H1 (cell line): ENCODE measurements at regions not wholly inside any gene's neighbourhood (a gene's known extent, or its start where the extent isn't known, plus 50 kb on each side); places are given as distances from the start of the nearest gene placed in this dataset.

ENCODE experiments used
- CTCF ChIA-PET: fragments of 300-600 bp; sonication (Branson Sonifier 250); formaldehyde crosslinking; loops from one replicate; lab custom pipeline; 2021; ENCODE audit not compliant: partially characterized antibody; lab: Charles Lee
- POLR2A ChIA-PET: fragments of 300-600 bp; sonication (Branson Sonifier 250); formaldehyde crosslinking; loops from one replicate; lab custom pipeline; 2021; ENCODE audit warnings: inconsistent platforms; ENCODE audit not compliant: partially characterized antibody; lab: Charles Lee
- DNase-seq, 2 experiments: peaks; one replicate each; pipeline versions ENCODE4 v3.0.0 to v3.0.0-alpha.2; 2010 to 2022; ENCODE audit warnings: low spot score in 2 of 2, low read depth in 1 of 2, mixed read lengths in 1 of 2
- FAIRE-seq: peaks from 2 replicates; lab custom pipeline; 2011; peaks lifted over from hg19 to GRCh38; lab: Jason Lieb, UNC
- H2AFZ ChIP-seq: 2 replicates; pipeline ENCODE4 v1.8.1; 2012; ENCODE audit warnings: low read length, inconsistent platforms
- H2AK5ac ChIP-seq: 2 replicates; pipeline ENCODE4 v1.6.1; 2013; ENCODE audit warnings: low read depth, low read length
- H2BK120ac ChIP-seq: replicated peaks from 2 replicates; pipeline ENCODE3; 2013; ENCODE audit warnings: low read depth, low read length, inconsistent platforms
- H2BK12ac ChIP-seq: 2 replicates; pipeline ENCODE4 v1.6.1; 2013; ENCODE audit warnings: low read depth, low read length
- H2BK15ac ChIP-seq: 2 replicates; pipeline ENCODE4 v1.6.1; 2013; ENCODE audit warnings: low read length
- H2BK20ac ChIP-seq: 2 replicates; pipeline ENCODE4 v1.6.1; 2013; ENCODE audit warnings: low read length
- H2BK5ac ChIP-seq: 2 replicates; pipeline ENCODE4 v1.6.1; 2013; ENCODE audit warnings: low read depth, low read length
- H3K14ac ChIP-seq: 2 replicates; pipeline ENCODE4 v1.6.1; 2013; ENCODE audit warnings: inconsistent platforms; ENCODE audit not compliant: insufficient read length
- H3K18ac ChIP-seq: 2 replicates; pipeline ENCODE4 v1.6.1; 2013; ENCODE audit warnings: low read length; ENCODE audit errors: extremely low read depth
- H3K23ac ChIP-seq: 2 replicates; pipeline ENCODE4 v1.6.1; 2013; ENCODE audit warnings: inconsistent platforms; ENCODE audit not compliant: insufficient read length
- H3K23me2 ChIP-seq: 2 replicates; pipeline ENCODE4 v1.6.1; 2013; ENCODE audit warnings: low read depth, low read length
- H3K27ac ChIP-seq: 2 replicates; pipeline ENCODE4 v1.6.1; 2011; ENCODE audit warnings: low read depth, low read length, inconsistent platforms
- H3K27me3 ChIP-seq, 4 experiments: replicated peaks in 1 of 4; 1 replicate in 1 of 4; 2 replicates in 3 of 4; pipeline versions ENCODE4 v1.6.1 to v1.8.1; 2011 to 2013; ENCODE audit warnings: low read length in 3 of 4, mild to moderate bottlenecking in 3 of 4, inconsistent platforms in 2 of 4, mixed read lengths in 2 of 4, moderate library complexity in 1 of 4; ENCODE audit not compliant: control insufficient read depth in 3 of 4, insufficient read depth in 3 of 4; ENCODE audit errors: extremely low read depth in 1 of 4
- H3K36me3 ChIP-seq, 4 experiments: 2 replicates each; pipeline versions ENCODE4 v1.6.1 to v1.8.1; 2011 to 2013; ENCODE audit warnings: mild to moderate bottlenecking in 4 of 4, low read length in 3 of 4, moderate library complexity in 2 of 4, control low read depth in 1 of 4, inconsistent platforms in 1 of 4; ENCODE audit not compliant: insufficient read depth in 4 of 4, control insufficient read depth in 2 of 4
- H3K4ac ChIP-seq: replicated peaks from 2 replicates; pipeline ENCODE3; 2013; ENCODE audit warnings: low read length, low read depth, mixed read lengths, inconsistent platforms; ENCODE audit not compliant: insufficient read length
- H3K4me1 ChIP-seq, 4 experiments: replicated peaks in 1 of 4; 1 replicate in 1 of 4; 2 replicates in 3 of 4; pipeline versions ENCODE4 v1.6.1 to v1.8.1; 2011 to 2013; ENCODE audit warnings: low read length in 3 of 4, inconsistent platforms in 2 of 4, mixed read lengths in 1 of 4; ENCODE audit not compliant: insufficient read depth in 4 of 4, control insufficient read depth in 3 of 4
- H3K4me2 ChIP-seq, 2 experiments: 2 replicates each; pipeline versions ENCODE4 v1.6.1 to v1.8.1; 2011 to 2013; ENCODE audit warnings: low read depth in 2 of 2, low read length in 2 of 2, control low read depth in 1 of 2, inconsistent platforms in 1 of 2, mild to moderate bottlenecking in 1 of 2; ENCODE audit not compliant: insufficient read depth in 1 of 2
- H3K4me3 ChIP-seq, 4 experiments: fragments of 200-600, 300-600 bp in 1 of 4; sonication (generic), shearing (Covaris generic), sonication (Bioruptor Twin) in 1 of 4; 2 replicates each; pipeline versions ENCODE4 v1.5.1 to v1.8.1; 2011 to 2016; ENCODE audit warnings: low read length in 4 of 4, low read depth in 3 of 4, control low read depth in 2 of 4, inconsistent platforms in 2 of 4, mild to moderate bottlenecking in 2 of 4, mixed read lengths in 1 of 4, moderate library complexity in 1 of 4; ENCODE audit not compliant: insufficient read depth in 2 of 4; ENCODE audit errors: extremely low read depth in 1 of 4
- H3K56ac ChIP-seq: replicated peaks from 2 replicates; pipeline ENCODE3; 2013; ENCODE audit warnings: low read depth, mild to moderate bottlenecking, mixed read lengths, low read length, inconsistent platforms; ENCODE audit not compliant: insufficient read length
- H3K79me1 ChIP-seq: 2 replicates; pipeline ENCODE4 v1.6.1; 2013; ENCODE audit warnings: low read depth, low read length, control low read depth
- H3K79me2 ChIP-seq, 2 experiments: 2 replicates each; pipeline versions ENCODE4 v1.6.1 to v1.8.1; 2012 to 2013; ENCODE audit warnings: low read length in 2 of 2, mild to moderate bottlenecking in 2 of 2, inconsistent platforms in 1 of 2; ENCODE audit not compliant: insufficient read depth in 2 of 2, control insufficient read depth in 1 of 2
- H3K9ac ChIP-seq, 4 experiments: replicated peaks in 1 of 4; 1 replicate in 1 of 4; 2 replicates in 3 of 4; pipeline versions ENCODE4 v1.6.1 to v1.8.1; 2011 to 2013; ENCODE audit warnings: low read depth in 3 of 4, low read length in 3 of 4, control low read depth in 2 of 4, mild to moderate bottlenecking in 2 of 4, moderate library complexity in 2 of 4, inconsistent platforms in 1 of 4; ENCODE audit errors: extremely low read depth in 1 of 4
- H3K9me3 ChIP-seq, 2 experiments: 2 replicates each; pipeline versions ENCODE4 v1.6.1 to v1.8.1; 2012 to 2013; ENCODE audit warnings: mild to moderate bottlenecking in 2 of 2, moderate library complexity in 2 of 2, control low read depth in 1 of 2, inconsistent platforms in 1 of 2, low read depth in 1 of 2, low read length in 1 of 2, mixed read lengths in 1 of 2; ENCODE audit not compliant: insufficient read depth in 2 of 2
- H4K20me1 ChIP-seq, 2 experiments: replicated peaks in 1 of 2; 2 replicates each; pipeline versions ENCODE3 to v1.8.1; 2011 to 2013; ENCODE audit warnings: inconsistent platforms in 2 of 2, low read length in 2 of 2, mild to moderate bottlenecking in 1 of 2; ENCODE audit not compliant: insufficient read depth in 2 of 2, control insufficient read depth in 1 of 2
- H4K5ac ChIP-seq: 2 replicates; pipeline ENCODE4 v1.6.1; 2013; ENCODE audit warnings: low read length, low read depth, mixed read lengths, inconsistent platforms; ENCODE audit not compliant: insufficient read length
- H4K8ac ChIP-seq: 2 replicates; pipeline ENCODE4 v1.8.0; 2013; ENCODE audit warnings: mild to moderate bottlenecking, moderate library complexity, low read length, inconsistent platforms; ENCODE audit not compliant: insufficient read depth; ENCODE audit errors: extremely low read depth
- H4K91ac ChIP-seq: replicated peaks from 2 replicates; pipeline ENCODE3; 2013; ENCODE audit warnings: low read length, mixed read lengths, inconsistent platforms; ENCODE audit not compliant: insufficient read length
- BACH1 ChIP-seq: IDR thresholded peaks from 2 replicates; pipeline ENCODE4 v1.6.1; 2012; ENCODE audit warnings: low read length, improper control_type of control experiment
- BCL11A ChIP-seq, 2 experiments: IDR thresholded peaks; one replicate each; pipeline ENCODE4 v1.6.1; 2011; ENCODE audit warnings: low read depth in 2 of 2, low read length in 2 of 2, mild to moderate bottlenecking in 2 of 2
- CHD2 ChIP-seq: IDR thresholded peaks from 2 replicates; pipeline ENCODE4 v1.6.1; 2012; ENCODE audit warnings: low read length, improper control_type of control experiment
- CTBP2 ChIP-seq: IDR thresholded peaks from 2 replicates; pipeline ENCODE4 v1.7.0; 2011; ENCODE audit warnings: borderline replicate concordance, mild to moderate bottlenecking, moderate library complexity, mixed read lengths, low read length; ENCODE audit not compliant: insufficient read depth, insufficient read length
- EGR1 ChIP-seq: IDR thresholded peaks from 2 replicates; pipeline ENCODE4 v1.6.1; 2011; ENCODE audit warnings: low read depth, low read length, borderline replicate concordance
- EZH2 ChIP-seq: fragments of 200-600 bp; sonication (generic); IDR thresholded peaks from 2 replicates; pipeline ENCODE4 v1.7.1; 2012; ENCODE audit warnings: low read depth, mild to moderate bottlenecking, moderate library complexity, low read length, inconsistent platforms; ENCODE audit not compliant: severe bottlenecking
- HDAC2 ChIP-seq, 2 experiments: fragments of 300-600 bp in 1 of 2; sonication (generic) in 1 of 2; IDR thresholded peaks; 2 replicates each; pipeline ENCODE4 v1.6.1; 2011 to 2012; ENCODE audit warnings: low read depth in 2 of 2, low read length in 2 of 2, mild to moderate bottlenecking in 2 of 2, moderate library complexity in 2 of 2, borderline replicate concordance in 1 of 2, inconsistent platforms in 1 of 2
- MAFK ChIP-seq: IDR thresholded peaks from 2 replicates; pipeline ENCODE4 v1.6.1; 2012; ENCODE audit warnings: low read depth, mild to moderate bottlenecking, improper control_type of control experiment, low read length
- RBBP5 ChIP-seq: IDR thresholded peaks from 2 replicates; pipeline ENCODE4 v1.7.1; 2012; ENCODE audit warnings: low read depth, mild to moderate bottlenecking, inconsistent platforms, low read length, moderate library complexity, borderline replicate concordance
- RXRA ChIP-seq: IDR thresholded peaks from 2 replicates; pipeline ENCODE4 v1.6.1; 2011; ENCODE audit warnings: low read depth, mild to moderate bottlenecking, low read length, moderate library complexity; ENCODE audit not compliant: insufficient read depth
- SIRT6 ChIP-seq: IDR thresholded peaks from one replicate; pipeline ENCODE4 v1.7.1; 2012; ENCODE audit warnings: low read length, inconsistent platforms
- SP1 ChIP-seq: IDR thresholded peaks from 2 replicates; pipeline ENCODE4 v1.6.1; 2011; ENCODE audit warnings: low read depth, low read length
- SP2 ChIP-seq: IDR thresholded peaks from 2 replicates; pipeline ENCODE4 v1.6.1; 2012; ENCODE audit warnings: mild to moderate bottlenecking, low read length, inconsistent platforms
- SRF ChIP-seq: IDR thresholded peaks from 2 replicates; pipeline ENCODE4 v1.6.1; 2011; ENCODE audit warnings: mild to moderate bottlenecking, low read depth, low read length, moderate library complexity
- TCF12 ChIP-seq: IDR thresholded peaks from 2 replicates; pipeline ENCODE4 v1.6.1; 2011; ENCODE audit warnings: low read depth, mild to moderate bottlenecking, low read length
- WGBS, 2 experiments: shearing (Covaris generic) in 1 of 2; methylation state at CpG; one replicate each; pipeline versions ENCODE4 v1.1.6 to v1.1.7; 2013 to 2015; ENCODE audit warnings: low lambda C conversion rate in 2 of 2, mixed read lengths in 2 of 2, inconsistent platforms in 1 of 2, low coverage in 1 of 2, missing lambda C conversion rate in 1 of 2; ENCODE audit not compliant: insufficient replicate concordance in 2 of 2, insufficient coverage in 1 of 2, insufficient read length in 1 of 2; ENCODE audit errors: extremely low coverage in 1 of 2, missing lambda C conversion rate in 1 of 2; 5-methylcytosine and 5-hydroxymethylcytosine counted together

GRCh38 chr3:81024560-81024959, 736.9 kb downstream of the GBE1 start:
- DNase-seq, result no peak
- H2BK120ac ChIP-seq, result no peak overlapping the region
- H4K8ac ChIP-seq, result no peak overlapping the region
- no peaks in the 10 kb centered on the region for H3K36me3 ChIP-seq
- H2BK12ac ChIP-seq, result no peak overlapping the region
- ChIA-PET POLR2A (no interaction called here), CTCF (interaction anchor here (1.4 kb wide), 1 partner anchor 18 kb away, joined by 6 read pairs; no protein-coding TSS in a partner anchor)
- H3K18ac ChIP-seq, result no peak overlapping the region
- H2BK15ac ChIP-seq, result no peak overlapping the region
- no peak overlapping the region for H2BK20ac ChIP-seq
- H3K23ac ChIP-seq, result no peak overlapping the region
- no peaks in the 10 kb centered on the region for H3K4me1 ChIP-seq
- H2AK5ac ChIP-seq, result no peak overlapping the region
- no peak overlapping the region for H3K9ac ChIP-seq
- WGBS, 2 experiments, result 94% methylated on average over 7 of the region's 7 CpGs; no CpG with 5 or more reads in 1 of the 2 experiments
- H3K27me3 ChIP-seq, result no peaks in the 10 kb centered on the region
- no peak overlapping the region for H3K4ac ChIP-seq
- H2BK5ac ChIP-seq, result no peak overlapping the region
- H3K14ac ChIP-seq, result no peak overlapping the region
- no peaks in the 10 kb centered on the region for H4K20me1 ChIP-seq
- H3K4me2 ChIP-seq, result no peak overlapping the region
- no peak for FAIRE-seq
- no peaks in the 10 kb centered on the region for H3K79me1 ChIP-seq
- H4K5ac ChIP-seq, result no peak overlapping the region
- H3K23me2 ChIP-seq, result no peaks in the 10 kb centered on the region
- no peaks in the 10 kb centered on the region for H3K79me2 ChIP-seq
- H4K91ac ChIP-seq, result no peak overlapping the region
- TF ChIP-seq CTBP2, result no peak
- no peak for TF ChIP-seq RXRA
- no peak for TF ChIP-seq SRF
- no peak for TF ChIP-seq SP1
- no peak for TF ChIP-seq EGR1
- no peak for TF ChIP-seq MAFK
- TF ChIP-seq SP2, result no peak
- no peak for TF ChIP-seq SIRT6
- TF ChIP-seq CHD2, result no peak
- TF ChIP-seq TCF12, result no peak
- TF ChIP-seq RBBP5, result no peak
- TF ChIP-seq EZH2, result no peak
- TF ChIP-seq BCL11A (IDR thresholded peaks at IDR 0.05; ENCODE audit: low read depth in 2 of 2, low read length in 2 of 2), result no peak
- no peak for TF ChIP-seq BACH1
- TF ChIP-seq HDAC2 (IDR thresholded peaks at IDR 0.05; ENCODE audit: borderline replicate concordance in 1 of 2, low read depth in 2 of 2, low read length in 2 of 2), result no peak
- no peaks in the 10 kb centered on the region for H3K9me3 ChIP-seq
- H3K56ac ChIP-seq, result no peak overlapping the region
- H3K27ac ChIP-seq, result no peak overlapping the region
- no peak overlapping the region for H2AFZ ChIP-seq
- H3K4me3 ChIP-seq, result no peak overlapping the region
